ENCODE measurements at regions not wholly inside any gene's neighbourhood (a gene's known extent, or its start where the extent isn't known, plus 50 kb on each side); places are given as distances from the start of the nearest gene placed in this dataset.

DNA sequence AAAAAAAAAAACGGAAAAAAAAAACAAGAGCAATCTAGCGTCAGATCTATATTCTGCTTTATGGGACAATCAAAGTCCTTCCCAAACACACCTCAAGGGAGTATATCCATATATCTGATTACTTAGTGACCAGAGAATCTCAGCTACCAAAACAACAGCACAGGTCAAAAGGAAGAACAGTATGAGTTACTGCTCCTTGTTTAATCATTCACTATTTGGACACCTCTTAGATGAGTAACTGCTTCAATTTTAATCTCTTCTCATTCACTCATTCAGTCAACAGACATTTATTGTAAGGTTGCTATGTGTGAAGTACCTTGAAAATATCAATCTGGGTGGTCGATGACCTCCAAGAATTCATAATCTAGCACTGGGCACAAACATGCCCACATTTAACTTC lies 193.2 kb downstream of the IRS2 start:
- DNase-seq (ENCODE audit: low read depth): no peak

DNA sequence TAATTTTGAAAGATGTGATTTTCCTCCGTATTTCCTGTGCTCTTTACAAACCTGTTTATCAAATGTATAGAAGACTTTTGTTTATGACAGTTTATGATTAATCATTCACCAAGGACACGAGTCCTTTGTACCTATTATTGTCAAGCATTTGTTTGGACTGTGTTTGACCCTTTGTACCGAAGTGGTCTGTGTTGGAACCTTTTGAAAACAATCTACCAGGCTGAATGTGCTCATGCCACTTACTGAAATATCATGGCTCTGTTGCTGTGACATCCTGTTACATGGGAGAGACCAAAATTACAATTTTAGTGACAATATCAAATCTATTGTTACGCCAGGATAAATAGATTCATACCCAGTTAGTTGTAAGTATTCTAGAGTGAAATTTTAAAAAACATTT lies 193.6 kb downstream of the IRS2 start:
- no peak for DNase-seq (ENCODE audit: low read depth)

DNA sequence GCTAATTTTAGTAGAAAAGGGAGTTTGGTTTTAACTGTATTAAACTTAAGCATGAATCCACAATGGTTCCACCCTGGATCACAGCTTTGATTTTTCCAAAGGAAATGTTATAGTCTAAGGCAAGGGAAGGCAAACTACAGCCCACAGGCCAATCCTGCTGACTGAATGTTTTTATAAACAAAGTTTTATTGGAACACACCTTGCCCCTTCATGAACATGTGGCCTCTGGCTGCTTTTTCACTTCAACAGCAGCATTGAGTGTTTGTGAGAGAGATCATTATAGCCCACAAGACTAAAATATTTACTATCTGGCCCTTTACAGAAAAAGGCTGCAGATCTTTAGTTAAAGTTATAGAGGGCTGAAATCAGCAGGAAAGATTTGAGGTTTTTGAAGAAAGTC lies 198.7 kb downstream of the IRS2 start:
- DNase-seq (ENCODE audit: low read depth): no peak

DNA sequence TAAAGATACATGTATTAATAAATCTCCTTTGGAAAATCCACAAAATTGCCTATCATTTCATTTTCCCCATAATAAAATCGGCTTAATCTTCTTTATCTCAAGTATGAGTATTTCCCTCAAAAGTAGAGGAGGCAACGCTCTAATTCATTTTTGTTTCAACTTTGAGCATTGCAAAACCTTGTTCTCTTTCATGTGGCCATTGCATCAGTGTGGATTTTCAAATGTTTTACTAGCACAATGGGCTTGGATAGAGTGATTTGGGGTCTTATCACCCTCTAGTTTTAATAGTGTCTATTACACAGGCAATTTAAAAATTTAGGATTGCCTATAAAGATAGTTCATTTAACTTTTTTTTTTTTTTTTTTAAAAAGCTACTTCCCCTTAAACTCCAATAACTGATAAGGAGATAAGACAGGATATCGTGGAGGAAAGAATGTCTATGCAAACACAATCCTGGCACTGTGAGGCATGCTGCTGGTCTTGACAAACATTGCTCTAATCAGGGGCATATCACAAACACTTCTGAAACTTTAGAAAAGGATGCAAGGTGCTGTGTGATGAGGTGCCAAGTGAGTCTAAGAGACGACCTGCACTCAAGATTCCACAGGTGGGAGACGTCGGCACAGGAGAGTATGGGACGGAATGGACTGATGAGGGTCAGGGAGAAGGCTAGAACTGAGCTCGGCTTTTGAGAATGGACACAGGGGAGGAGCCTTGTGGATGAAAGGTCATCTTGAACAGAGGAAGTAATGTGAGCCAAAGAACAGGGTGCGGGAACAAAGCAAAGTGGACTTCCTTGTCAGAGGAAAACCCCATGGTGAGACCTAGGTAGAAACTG lies 199.7 kb downstream of the IRS2 start:
- no peak for DNase-seq (ENCODE audit: low read depth)

DNA sequence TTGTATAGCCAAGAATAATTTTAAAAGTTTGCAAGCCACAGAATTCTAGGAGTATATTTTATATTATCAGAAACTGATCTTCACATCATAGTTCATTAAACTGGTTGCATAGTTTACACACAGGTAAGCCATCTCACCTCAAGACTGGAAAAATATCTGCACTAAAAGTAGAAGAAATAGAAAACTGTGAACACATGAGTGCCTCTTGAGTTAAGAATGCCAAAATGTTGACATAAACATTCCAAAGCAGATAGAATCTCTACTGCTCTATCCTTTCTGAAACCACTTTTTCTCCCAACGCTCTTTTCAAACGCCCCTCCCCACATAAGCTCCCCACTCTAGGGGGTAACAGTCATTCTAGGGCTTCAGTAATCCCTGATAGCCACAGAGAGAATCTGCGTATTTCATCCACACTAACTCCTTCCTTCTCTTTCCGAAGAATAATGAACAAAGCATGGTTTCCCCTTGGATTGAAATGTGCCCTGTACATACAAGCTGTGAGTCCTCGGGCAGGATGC lies 201.5 kb downstream of the IRS2 start:
- no peak for DNase-seq (ENCODE audit: low read depth)

DNA sequence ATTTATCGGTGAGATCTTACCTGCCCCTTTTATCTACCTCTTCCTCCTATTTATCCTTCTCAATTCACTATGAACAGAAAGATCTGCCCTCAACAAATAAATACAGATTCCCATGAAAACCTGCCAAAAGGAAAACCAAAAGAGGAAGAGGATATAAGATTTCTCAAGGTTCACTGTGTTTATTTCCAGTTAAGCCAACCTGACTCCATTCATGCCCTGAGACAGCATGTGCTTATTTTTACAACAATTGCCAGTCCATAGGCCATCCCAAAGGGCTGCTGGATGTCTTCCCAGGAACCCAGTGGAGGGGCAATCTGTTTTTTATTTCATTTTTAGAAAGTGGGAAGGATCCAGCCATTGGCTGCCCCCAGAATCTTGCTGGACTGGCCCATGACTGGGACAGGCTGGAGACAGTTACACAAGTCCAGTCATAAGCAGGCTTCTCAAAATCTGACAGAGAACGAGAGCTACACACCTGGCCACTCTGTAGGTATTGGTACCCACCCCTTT lies 209.1 kb downstream of the IRS2 start:
- DNase-seq (ENCODE audit: low read depth): no peak

DNA sequence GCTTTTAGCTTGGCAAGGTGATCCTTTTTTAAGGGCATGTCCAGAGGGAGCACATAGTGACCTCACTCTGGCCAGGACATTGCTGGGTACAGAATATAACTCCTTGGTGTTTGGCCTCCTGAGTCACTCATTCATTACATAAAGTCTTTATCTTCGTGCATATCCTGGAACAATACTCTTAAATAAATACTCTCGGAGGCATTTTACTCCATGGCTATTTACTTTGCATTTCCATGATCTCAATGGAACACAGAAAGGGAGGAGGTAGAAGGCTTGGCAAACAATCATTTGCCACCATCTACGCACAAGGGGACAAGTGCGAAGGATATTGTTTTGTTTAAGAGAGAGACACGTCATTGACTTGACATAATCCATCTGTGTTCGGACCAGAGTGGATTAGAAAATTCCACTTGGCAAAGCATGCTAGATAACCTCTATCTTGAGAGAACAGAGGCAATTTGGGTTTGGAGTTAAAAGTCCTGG lies 210.0 kb downstream of the IRS2 start:
- DNase-seq (ENCODE audit: low read depth): no peak

DNA sequence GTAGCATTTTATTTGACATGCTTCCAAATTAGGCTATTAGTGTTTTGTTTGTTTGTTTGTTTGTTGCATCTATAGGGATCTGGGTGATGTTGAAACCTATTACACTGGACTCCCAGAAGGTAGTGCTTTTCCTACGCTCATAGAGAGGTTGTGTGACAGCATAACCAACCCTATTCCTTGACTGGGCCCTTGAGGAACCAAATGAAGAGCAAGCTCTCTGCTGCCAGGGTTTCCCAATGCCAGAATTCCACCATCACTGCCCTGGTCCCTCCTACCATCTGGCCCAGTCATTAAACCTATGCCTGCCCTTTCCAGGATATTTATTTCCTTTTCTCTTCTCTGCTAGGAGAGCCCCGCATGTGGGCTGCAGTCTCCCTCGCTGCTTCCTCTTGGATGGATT lies 210.6 kb downstream of the IRS2 start:
- no peak for DNase-seq (ENCODE audit: low read depth)

DNA sequence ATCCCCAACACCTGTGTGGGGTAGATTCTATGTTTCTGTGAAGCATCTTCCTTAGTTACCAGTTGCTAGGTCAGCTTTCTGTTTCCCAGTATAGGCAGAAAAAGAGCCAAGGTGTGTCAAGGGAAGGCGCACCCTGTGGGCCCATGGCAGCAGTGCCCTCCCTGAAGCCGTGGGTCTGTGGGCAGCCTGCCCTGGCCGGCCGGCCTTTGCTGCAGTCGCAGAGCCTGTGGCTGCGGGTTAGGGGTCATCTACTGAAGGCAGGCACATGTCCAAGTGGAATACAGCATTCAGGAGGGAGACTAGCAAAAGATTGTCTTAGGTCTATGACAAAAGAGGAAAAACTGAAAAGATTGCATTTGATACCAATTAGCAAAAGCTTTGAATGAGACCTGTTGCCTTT lies 214.0 kb downstream of the IRS2 start:
- DNase-seq (ENCODE audit: low read depth): no peak

DNA sequence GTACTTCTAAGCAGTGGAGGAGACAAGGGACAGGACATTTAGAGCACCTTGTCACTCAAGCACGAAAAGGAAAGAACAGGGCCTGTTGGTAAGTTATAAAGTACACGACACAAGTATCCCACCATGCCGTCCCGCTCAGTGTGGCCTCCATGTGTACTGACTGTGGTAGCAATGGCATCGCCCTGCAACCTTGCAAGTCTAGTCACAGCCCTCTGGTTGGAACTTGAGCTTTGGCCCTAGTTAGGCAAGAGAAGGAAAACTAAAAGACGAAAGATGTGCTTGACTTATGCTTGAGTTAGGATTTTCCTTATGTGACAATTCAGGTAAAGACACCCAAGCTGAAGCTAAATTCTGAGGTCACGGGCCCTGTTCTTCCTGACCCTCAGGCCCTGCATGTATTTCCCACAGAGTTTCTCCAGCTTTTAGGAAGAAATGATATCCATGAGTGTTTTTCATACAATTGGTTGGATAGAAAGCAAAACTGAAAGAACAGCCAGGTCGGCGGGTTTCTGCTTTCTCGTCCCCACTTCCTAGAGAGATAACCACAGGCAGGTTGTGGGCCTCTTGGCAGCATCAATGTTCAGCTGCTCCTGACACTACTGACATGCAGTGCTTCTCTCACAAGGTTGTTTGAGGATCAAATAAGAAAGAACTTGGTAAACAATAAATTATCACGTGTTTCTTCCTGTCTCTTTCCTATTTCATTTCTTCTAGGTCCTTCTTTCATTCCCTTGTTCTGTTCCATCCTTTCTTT lies 216.2 kb downstream of the IRS2 start:
- no peak for DNase-seq (ENCODE audit: low read depth)

DNA sequence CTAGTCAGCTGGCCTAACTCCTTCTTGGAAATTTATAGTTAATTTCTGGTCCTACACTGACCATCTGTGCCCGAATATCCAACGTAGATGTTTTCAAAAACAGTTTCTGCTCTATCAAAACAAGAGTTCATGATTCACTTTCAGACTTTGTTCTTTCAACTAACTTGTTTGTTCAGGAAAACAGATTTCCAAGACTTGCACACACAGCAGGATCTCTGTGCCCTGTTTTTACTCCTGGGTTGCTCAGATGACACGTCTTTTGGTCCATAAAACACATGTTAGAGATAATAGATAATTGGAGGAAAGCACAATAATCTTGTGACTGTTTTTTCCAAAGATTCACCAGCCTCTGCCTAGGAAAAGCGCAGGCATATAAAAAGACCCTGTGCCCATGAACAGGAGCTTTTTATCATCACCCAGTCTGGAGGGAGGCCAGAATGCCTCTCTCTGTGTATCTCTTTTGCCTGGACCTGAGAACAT lies 218.0 kb downstream of the IRS2 start:
- no peak for DNase-seq (ENCODE audit: low read depth)

DNA sequence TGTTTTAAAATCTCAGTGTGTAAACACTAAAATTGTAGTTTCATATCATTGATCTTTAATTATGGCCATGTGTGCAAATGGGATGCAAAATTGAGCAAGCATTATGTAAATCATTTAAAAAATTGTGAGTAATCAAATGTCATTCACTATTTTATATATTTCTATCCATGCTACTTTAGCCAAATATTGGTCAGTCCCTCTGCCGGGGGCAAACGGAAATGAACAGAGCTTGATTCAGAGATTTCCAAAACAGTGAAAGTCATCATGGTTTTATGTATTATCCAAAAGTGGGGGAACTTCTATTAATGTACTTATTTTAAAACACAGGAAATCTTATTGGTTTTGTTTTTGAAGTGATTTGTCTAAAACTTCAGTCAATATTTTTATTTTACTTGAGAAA lies 219.1 kb downstream of the IRS2 start:
- DNase-seq (ENCODE audit: low read depth): no peak

DNA sequence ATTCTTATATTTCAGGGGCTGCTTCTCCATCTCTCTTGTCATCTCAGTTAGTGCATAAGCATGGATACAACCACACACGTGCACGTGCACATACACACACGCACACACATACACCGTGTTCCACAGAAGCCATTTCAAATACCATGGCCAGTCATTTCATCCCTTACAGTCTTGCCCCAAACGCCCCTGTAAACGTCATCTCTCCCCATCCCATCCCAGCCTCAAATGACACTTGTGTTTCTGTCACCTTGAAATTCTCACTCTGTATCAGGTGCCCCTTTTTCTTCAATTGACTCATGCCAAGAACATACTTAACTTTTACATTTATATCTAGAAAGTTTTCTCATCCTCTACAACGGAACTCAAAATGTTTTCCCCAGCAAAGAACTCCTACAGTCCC lies 220.5 kb downstream of the IRS2 start:
- no peak for DNase-seq (ENCODE audit: low read depth)

DNA sequence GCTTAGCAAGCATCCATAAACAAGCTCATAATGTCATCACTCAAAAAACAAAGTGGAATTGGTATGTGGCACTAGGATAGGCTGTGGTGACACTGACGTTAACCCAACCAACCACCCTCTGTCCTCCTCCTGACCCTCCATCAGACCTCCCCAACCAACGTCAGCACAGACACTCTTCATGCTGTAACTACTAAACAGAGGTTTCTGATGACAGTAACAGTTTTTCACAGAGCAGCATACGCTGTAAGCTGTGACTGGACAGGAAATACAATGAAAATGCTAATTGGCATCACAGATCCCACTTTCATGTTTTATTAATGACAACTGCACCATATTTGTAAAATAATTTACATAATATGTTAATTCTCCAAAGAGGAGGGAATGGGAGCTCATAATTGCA lies 238.0 kb downstream of the IRS2 start:
- DNase-seq (ENCODE audit: low read depth): no peak

DNA sequence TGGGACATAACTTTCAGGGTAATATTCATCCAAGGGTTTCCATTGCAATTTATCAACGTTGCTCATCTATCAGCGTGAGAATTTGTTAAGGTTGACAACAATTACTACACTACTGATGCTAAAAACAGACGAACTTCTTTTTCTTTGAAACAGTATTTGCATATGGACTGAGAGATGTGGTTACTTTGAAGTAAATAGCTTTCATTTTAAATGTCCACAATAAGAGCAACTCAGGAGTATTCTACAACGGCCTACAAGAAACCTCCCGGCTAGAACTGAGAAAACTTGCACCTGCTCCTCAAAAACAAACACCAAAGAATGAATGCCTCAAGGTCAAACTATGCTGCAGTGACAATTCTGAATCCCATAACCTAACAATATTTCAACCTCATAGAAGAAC lies 238.4 kb downstream of the IRS2 start:
- no peak for DNase-seq (ENCODE audit: low read depth)

DNA sequence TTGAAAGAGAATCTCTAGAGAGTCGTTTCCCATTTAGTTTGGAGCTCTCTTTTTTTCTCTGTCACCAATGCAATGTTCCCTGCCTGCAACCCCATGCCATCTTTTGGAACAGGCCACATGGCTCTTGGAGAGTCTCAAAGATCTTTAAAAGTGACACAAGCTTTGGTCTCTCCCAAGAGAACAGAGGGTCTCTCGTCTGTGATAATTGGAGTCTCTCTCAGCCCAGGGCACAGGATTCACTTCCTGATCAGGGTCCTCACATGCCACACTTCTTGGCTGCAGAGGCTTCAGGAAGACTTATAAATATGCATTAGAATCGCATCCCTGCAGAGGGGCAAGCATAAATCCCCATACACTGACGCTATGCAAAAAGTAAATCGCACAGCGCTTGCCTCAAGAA lies 240.5 kb downstream of the IRS2 start:
- DNase-seq (ENCODE audit: low read depth): no peak

DNA sequence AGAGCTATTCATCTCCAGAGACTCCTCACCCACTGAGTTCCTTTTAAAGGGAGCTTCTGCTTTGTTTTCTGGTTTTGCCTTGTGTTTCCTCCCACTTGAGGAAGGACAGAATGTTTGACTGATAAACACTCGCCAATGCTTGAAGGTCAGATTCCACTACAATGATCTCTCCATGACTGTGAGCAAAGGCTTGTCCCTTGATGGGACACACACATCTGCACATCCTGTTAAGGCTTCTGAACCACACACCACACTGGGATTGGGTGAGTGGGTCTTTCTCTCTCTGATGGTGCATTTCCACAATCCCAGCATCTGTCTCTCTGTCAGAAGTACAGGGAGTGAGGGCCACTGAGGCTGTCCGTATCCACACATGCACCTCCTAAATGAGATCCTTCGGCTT lies 245.3 kb downstream of the IRS2 start:
- no peak for DNase-seq (ENCODE audit: low read depth)

DNA sequence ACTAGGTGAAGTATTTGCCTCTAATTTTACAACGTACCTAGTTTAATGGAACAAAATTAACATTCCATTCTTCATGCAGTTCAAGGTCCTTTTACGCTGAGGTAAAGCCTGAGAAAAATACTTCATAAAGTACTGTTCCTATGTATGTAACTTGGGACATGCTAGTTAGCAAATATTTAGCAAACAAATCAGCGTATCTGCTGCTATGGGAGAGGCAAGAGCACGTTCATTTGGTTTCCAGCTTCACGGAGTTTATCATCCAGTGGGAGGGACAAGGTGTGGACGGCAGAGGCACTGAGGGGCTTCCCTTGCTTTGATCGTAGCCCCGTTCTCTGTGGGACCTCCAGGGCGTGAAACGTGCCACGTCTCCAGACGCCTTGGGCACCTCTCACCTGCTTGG lies 248.8 kb downstream of the IRS2 start:
- DNase-seq (ENCODE audit: low read depth): no peak

DNA sequence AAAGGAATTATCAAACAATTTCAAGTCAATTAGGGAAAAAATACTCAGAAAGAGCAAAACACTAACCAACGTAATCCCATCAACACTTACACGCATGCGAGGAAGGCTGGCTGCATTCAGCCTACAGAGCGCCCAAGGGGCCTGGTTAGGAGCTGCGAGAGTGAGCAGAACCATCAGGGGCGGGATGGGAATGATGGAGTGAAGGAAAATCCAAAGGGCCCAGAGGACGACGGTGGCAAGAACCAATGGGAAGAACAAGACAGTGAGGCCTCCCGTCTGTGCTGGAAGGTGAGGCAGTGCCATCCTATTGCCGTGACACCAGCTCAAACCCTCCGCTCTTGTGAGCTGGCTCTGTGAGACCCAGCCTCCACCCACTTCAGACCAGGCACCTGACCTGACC lies 253.0 kb downstream of the IRS2 start:
- no peak for DNase-seq (ENCODE audit: low read depth)

DNA sequence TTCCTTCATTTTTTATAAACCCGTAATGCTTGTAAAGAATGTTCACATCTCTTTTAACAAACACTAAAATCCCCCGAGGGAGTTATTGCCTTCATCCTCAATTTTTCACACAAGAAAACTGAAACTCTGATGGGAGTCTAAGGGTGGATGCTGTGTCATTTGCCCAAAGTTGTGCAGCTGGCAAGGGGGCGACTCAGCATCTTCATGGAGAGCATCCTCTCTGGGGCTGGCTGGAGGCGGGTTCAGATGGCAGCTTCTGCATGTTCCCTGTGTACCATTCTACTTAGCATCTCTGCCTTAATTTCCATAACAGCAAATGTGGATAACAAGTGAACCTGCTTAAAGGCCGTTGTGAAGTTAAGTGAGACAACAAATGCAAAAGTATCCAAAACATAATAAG lies 256.4 kb downstream of the IRS2 start:
- no peak for DNase-seq (ENCODE audit: low read depth)

DNA sequence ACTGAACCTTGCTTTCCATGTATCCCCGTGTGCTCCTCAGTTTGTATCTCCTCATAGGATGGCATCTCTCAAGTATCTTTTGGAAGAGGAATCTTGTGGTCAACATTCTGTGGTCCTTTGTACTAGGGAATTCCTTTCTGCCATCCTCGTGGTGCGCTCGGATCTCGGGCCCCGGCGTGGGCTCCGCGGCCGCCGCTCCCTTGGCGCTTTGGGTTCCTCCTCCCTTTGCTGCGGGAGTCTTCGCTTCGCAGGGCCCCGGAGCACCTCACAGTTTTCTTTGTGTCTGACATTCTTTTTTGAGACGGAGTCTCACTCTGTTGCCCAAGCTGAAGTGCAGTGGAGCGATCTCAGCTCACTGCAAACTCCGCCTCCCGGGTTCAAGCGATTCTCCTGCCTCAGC lies 264.7 kb downstream of the IRS2 start:
- DNase-seq (ENCODE audit: low read depth): no peak

DNA sequence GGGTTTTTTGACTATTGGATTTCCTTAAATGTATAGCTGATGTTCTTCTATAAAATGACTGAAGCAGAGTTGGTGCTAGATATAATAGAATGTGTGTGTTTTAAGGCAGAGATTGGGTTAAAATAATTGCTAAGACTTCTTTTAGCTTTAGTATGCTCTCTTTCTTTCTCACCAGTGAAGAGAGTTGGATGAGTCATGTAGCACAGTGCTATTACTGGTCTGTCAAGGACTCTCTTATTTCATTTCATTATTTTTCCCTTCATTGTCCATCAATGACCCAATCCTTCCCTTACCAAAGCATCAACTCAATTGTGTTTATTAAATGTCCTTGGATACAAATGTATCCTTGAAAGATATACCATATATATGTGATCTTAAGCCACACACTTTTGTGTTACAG lies 268.9 kb downstream of the IRS2 start:
- no peak for DNase-seq (ENCODE audit: low read depth)

DNA sequence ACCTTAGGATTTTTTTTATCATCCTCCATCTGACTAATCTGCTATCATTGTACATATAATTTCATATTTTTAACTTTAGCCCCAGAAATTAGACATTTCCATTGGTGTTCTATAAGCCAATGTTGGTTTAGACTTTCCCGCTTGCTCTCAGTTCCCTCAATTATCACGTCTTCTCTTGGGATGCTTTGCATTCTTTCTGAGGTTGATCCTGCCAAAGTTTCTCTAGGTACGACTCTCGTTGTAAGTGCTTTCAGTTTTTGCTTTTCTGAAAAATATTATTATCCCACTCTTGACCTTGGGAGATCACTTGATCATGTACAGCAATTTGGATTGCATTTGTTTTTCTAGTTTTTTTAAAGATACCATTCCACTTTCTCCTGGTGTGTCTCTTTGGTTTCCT lies 270.2 kb downstream of the IRS2 start:
- no peak for DNase-seq (ENCODE audit: low read depth)
